ENCODE measurements at regions not wholly inside any gene's neighbourhood (a gene's known extent, or its start where the extent isn't known, plus 50 kb on each side); places are given as distances from the start of the nearest gene placed in this dataset.

- ChIA-PET CTCF (interaction anchor here (1.0 to 2.4 kb wide), 4 partner anchors 15 to 548 kb away, joined by 3 to 8 read pairs (median 4); partner anchors contain the start of gene TRIB2), POLR2A (no interaction called here)
- H3K27me3 Mint-ChIP-seq, result no peaks in the 10 kb centered on the region
- TF ChIP-seq CTCF (IDR thresholded peaks at IDR 0.05), result no peak
- intact Hi-C loops (cut with micrococcal nuclease), result no loop called here
- ATAC-seq (peak; percentile 77), DNase-seq (peak; percentile 58)
- H3K4me3 Mint-ChIP-seq, result no peak overlapping the region
- H3K4me1 Mint-ChIP-seq (ENCODE audit: low read depth), result peaks cover 38% of the 10 kb centered on the region
- no peaks in the 10 kb centered on the region for H3K9me3 Mint-ChIP-seq
- H3K27ac Mint-ChIP-seq, result peak overlapping the region; percentile 39
- H3K36me3 Mint-ChIP-seq (ENCODE audit: low read depth), result no peaks in the 10 kb centered on the region
These were observed 423.3 kb downstream of the LPIN1 start for GRCh38 chr2:12169721-12170120.

- intact Hi-C loops (cut with micrococcal nuclease), result no loop called here
- no peak overlapping the region for H3K4me3 Mint-ChIP-seq
- ATAC-seq (peak; percentile 10), DNase-seq (no peak)
- no peaks in the 10 kb centered on the region for H3K36me3 Mint-ChIP-seq (ENCODE audit: low read depth)
- H3K9me3 Mint-ChIP-seq, result no peaks in the 10 kb centered on the region
- ChIA-PET POLR2A (interaction anchor here (0.6 kb wide), 1 partner anchor 188 kb away, joined by 4 read pairs; no protein-coding TSS in a partner anchor), CTCF (interaction anchor here (2.4 kb wide), 1 partner anchor 547 kb away, joined by 8 read pairs; the partner anchor contains the start of gene TRIB2)
- no peak for TF ChIP-seq CTCF (IDR thresholded peaks at IDR 0.05)
- peak overlapping the region; percentile 13 for H3K27ac Mint-ChIP-seq
- H3K27me3 Mint-ChIP-seq, result no peaks in the 10 kb centered on the region
- H3K4me1 Mint-ChIP-seq (ENCODE audit: low read depth), result peaks cover 36% of the 10 kb centered on the region
These were observed 423.7 kb downstream of the LPIN1 start for GRCh38 chr2:12170121-12170520.

- peaks cover 56% of the 10 kb centered on the region for H3K4me1 Mint-ChIP-seq (ENCODE audit: low read depth)
These were observed 427.0 kb downstream of the LPIN1 start for GRCh38 chr2:12173271-12173942.

GRCh38 chr2:12173943-12174340 is 427.5 kb downstream of the LPIN1 start:
- intact Hi-C loops (cut with micrococcal nuclease), result no loop called here
- CTCF ChIA-PET, result no interaction called here
- Mint-ChIP-seq H3K9me3 (no peaks in the 10 kb centered on the region), H3K27ac (no peak overlapping the region), H3K4me3 (no peak overlapping the region), H3K4me1 (ENCODE audit: low read depth) (peaks cover 57% of the 10 kb centered on the region), H3K27me3 (no peaks in the 10 kb centered on the region), H3K36me3 (ENCODE audit: low read depth) (peaks cover 1% of the 10 kb centered on the region)
- POLR2A ChIA-PET, result no interaction called here
- ATAC-seq, result no peak
- TF ChIP-seq CTCF (IDR thresholded peaks at IDR 0.05), result no peak
- no peak for DNase-seq

More at GRCh38 chr2:12173271-12173942, 427.0 kb downstream of the LPIN1 start:
- no peak overlapping the region for H3K27ac Mint-ChIP-seq
- no peak for ATAC-seq
- no peak overlapping the region for H3K4me3 Mint-ChIP-seq
- intact Hi-C loops (cut with micrococcal nuclease), result no loop called here
- H3K9me3 Mint-ChIP-seq, result no peaks in the 10 kb centered on the region
- CTCF ChIA-PET, result no interaction called here
- DNase-seq, result no peak
- H3K27me3 Mint-ChIP-seq, result no peaks in the 10 kb centered on the region
- peaks cover 1% of the 10 kb centered on the region for H3K36me3 Mint-ChIP-seq (ENCODE audit: low read depth)
- POLR2A ChIA-PET, result no interaction called here
- TF ChIP-seq CTCF (IDR thresholded peaks at IDR 0.05), result peak; percentile 10

- ATAC-seq, result no peak
- ChIA-PET CTCF (no interaction called here), POLR2A (no interaction called here)
- Mint-ChIP-seq H3K36me3 (ENCODE audit: low read depth) (peaks cover 1% of the 10 kb centered on the region), H3K4me3 (no peak overlapping the region), H3K27ac (no peak overlapping the region), H3K4me1 (ENCODE audit: low read depth) (peaks cover 44% of the 10 kb centered on the region), H3K9me3 (no peaks in the 10 kb centered on the region), H3K27me3 (no peaks in the 10 kb centered on the region)
- intact Hi-C loops (cut with micrococcal nuclease), result no loop called here
- TF ChIP-seq CTCF (IDR thresholded peaks at IDR 0.05), result no peak
- DNase-seq, result no peak
These were observed 428.9 kb downstream of the LPIN1 start for GRCh38 chr2:12175323-12175722.

All from activated CD8-positive, alpha-beta T cell treated with anti-CD3 and anti-CD28 coated beads for 36 hours (primary cell).